GM12874 (cell line): ENCODE measurements at regions not wholly inside any gene's neighbourhood (a gene's known extent, or its start where the extent isn't known, plus 50 kb on each side); places are given as distances from the start of the nearest gene placed in this dataset.

ENCODE experiments used
- CTCF ChIP-seq: IDR thresholded peaks from 2 replicates; pipeline ENCODE4 v1.5.1; 2011; ENCODE audit warnings: low read depth, mild to moderate bottlenecking, control low read depth, low read length, moderate library complexity; ENCODE audit not compliant: insufficient read depth

GRCh38 chr18:5668087-5668715 lies 124.4 kb upstream of the EPB41L3 start:
- no peak for TF ChIP-seq CTCF

GRCh38 chr18:5667356-5667755 lies 123.6 kb upstream of the EPB41L3 start:
- TF ChIP-seq CTCF: no peak

- no peak for TF ChIP-seq CTCF
Observed at GRCh38 chr18:5662586-5663090, 118.8 kb upstream of the EPB41L3 start.

- TF ChIP-seq CTCF: no peak
Observed at GRCh38 chr18:5661179-5661578, 117.4 kb upstream of the EPB41L3 start.

- TF ChIP-seq CTCF: no peak
Observed at GRCh38 chr18:5653802-5654201, 110.0 kb upstream of the EPB41L3 start.

- no peak for TF ChIP-seq CTCF
Observed at GRCh38 chr18:5651736-5652135, 107.9 kb upstream of the EPB41L3 start.

GRCh38 chr18:5649439-5649838 lies 105.6 kb upstream of the EPB41L3 start:
- no peak for TF ChIP-seq CTCF
